B cell (primary cell): ENCODE measurements at regions not wholly inside any gene's neighbourhood (a gene's known extent, or its start where the extent isn't known, plus 50 kb on each side); places are given as distances from the start of the nearest gene placed in this dataset.

Experiments used
- ATAC-seq: fragments of 200-7000 bp; cut with Tn5 transposase; one replicate; pipeline ENCODE4 v1.10.0; 2021; ENCODE audit warnings: low read depth, mild to moderate bottlenecking, moderate number of reproducible peaks, moderate library complexity
- CTCF ChIA-PET: fragments of 350-600 bp; sonication (Branson Sonifier 250); formaldehyde crosslinking; loops from one replicate; lab custom pipeline; 2021; ENCODE audit warnings: antibody characterized with exemption, inconsistent platforms; lab: Charles Lee
- POLR2A ChIA-PET: fragments of 350-600 bp; sonication (Branson Sonifier 250); formaldehyde crosslinking; loops from one replicate; lab custom pipeline; 2021; ENCODE audit warnings: antibody characterized with exemption; lab: Charles Lee
- DNase-seq: peaks from one replicate; pipeline ENCODE4 v3.0.0; 2013
- H2AFZ ChIP-seq: 2 replicates; pipeline ENCODE4 v1.6.1; 2012; ENCODE audit warnings: mild to moderate bottlenecking, low read depth, low read length; ENCODE audit not compliant: insufficient read depth, poor library complexity, severe bottlenecking
- H3K27ac ChIP-seq, 2 donors: 1 replicate in 1 of 2; 2 replicates in 1 of 2; pipeline ENCODE4 v1.5.1; 2012 to 2013; ENCODE audit warnings: low read length in 2 of 2, mild to moderate bottlenecking in 2 of 2, moderate library complexity in 1 of 2
- H3K27me3 ChIP-seq, 4 experiments: fragments of 200-600 bp in 1 of 4; sonication (generic) in 1 of 4; replicated peaks in 1 of 4; 1 replicate in 2 of 4; 2 replicates in 2 of 4; pipeline versions ENCODE4 v1.6.1 to v1.7.0; 2013 to 2016; ENCODE audit warnings: low read length in 3 of 4, mild to moderate bottlenecking in 2 of 4, mixed read lengths in 1 of 4, moderate library complexity in 1 of 4; ENCODE audit not compliant: insufficient read depth in 4 of 4, control insufficient read depth in 3 of 4; ENCODE audit errors: control extremely low read depth in 1 of 4
- H3K36me3 ChIP-seq, 2 experiments: replicated peaks in 1 of 2; 1 replicate in 1 of 2; 2 replicates in 1 of 2; pipeline versions ENCODE4 v1.6.1 to v1.7.1; 2013; ENCODE audit warnings: low read length in 1 of 2; ENCODE audit not compliant: insufficient read depth in 2 of 2, control insufficient read depth in 1 of 2; ENCODE audit errors: control extremely low read depth in 1 of 2, extremely low read depth in 1 of 2
- H3K4me1 ChIP-seq, 2 donors: fragments of 200-600 bp in 1 of 2; sonication (generic) in 1 of 2; 1 replicate in 1 of 2; 2 replicates in 1 of 2; pipeline versions ENCODE4 v1.5.1 to v1.6.1; 2013 to 2017; ENCODE audit warnings: low read length in 2 of 2; ENCODE audit not compliant: control insufficient read depth in 2 of 2, insufficient read depth in 2 of 2
- H3K4me2 ChIP-seq: replicated peaks from 2 replicates; pipeline ENCODE3; 2012; ENCODE audit warnings: mild to moderate bottlenecking, low read depth, low read length; ENCODE audit not compliant: poor library complexity, severe bottlenecking
- H3K4me3 ChIP-seq, 5 experiments: fragments of 200-600 bp in 1 of 5; sonication (generic) in 1 of 5; 1 replicate in 3 of 5; 2 replicates in 2 of 5; pipeline versions ENCODE4 v1.5.1 to v1.7.0; 2011 to 2016; ENCODE audit warnings: low read length in 4 of 5, mild to moderate bottlenecking in 4 of 5, low read depth in 2 of 5, control low read depth in 1 of 5, moderate library complexity in 1 of 5; ENCODE audit not compliant: insufficient read depth in 1 of 5; ENCODE audit errors: control extremely low read depth in 1 of 5, extremely low read depth in 1 of 5
- H3K79me2 ChIP-seq: fragments of 200-600 bp; sonication (generic); one replicate; pipeline ENCODE4 v1.6.0; 2016; ENCODE audit warnings: low read length; ENCODE audit not compliant: control insufficient read depth, insufficient read depth
- H3K9ac ChIP-seq: fragments of 200-600 bp; sonication (generic); 2 replicates; pipeline ENCODE4 v1.6.1; 2017; ENCODE audit warnings: mild to moderate bottlenecking, low read length, moderate library complexity
- H3K9me3 ChIP-seq, 3 donors: one replicate each; pipeline versions ENCODE4 v1.6.1 to v1.7.1; 2013; ENCODE audit warnings: low read length in 2 of 3; ENCODE audit not compliant: control insufficient read depth in 2 of 3, insufficient read depth in 1 of 3; ENCODE audit errors: control extremely low read depth in 1 of 3
- H4K20me1 ChIP-seq: 2 replicates; pipeline ENCODE4 v1.6.0; 2012; ENCODE audit warnings: mild to moderate bottlenecking, low read length; ENCODE audit not compliant: insufficient read depth, control insufficient read depth, poor library complexity, severe bottlenecking
- H3K27ac Mint-ChIP-seq: one replicate; pipeline ENCODE4 v1.8.0; 2021; ENCODE audit warnings: mixed read lengths
- H3K27me3 Mint-ChIP-seq: one replicate; pipeline ENCODE4 v1.8.0; 2021; ENCODE audit warnings: mixed read lengths
- H3K4me1 Mint-ChIP-seq: one replicate; pipeline ENCODE4 v1.8.0; 2021; ENCODE audit warnings: mixed read lengths
- H3K4me3 Mint-ChIP-seq: one replicate; pipeline ENCODE4 v1.8.0; 2021; ENCODE audit warnings: mixed read lengths
- H3K9me3 Mint-ChIP-seq: one replicate; pipeline ENCODE4 v1.8.0; 2022; ENCODE audit warnings: mixed read lengths; ENCODE audit not compliant: insufficient read depth
- EZH2 ChIP-seq: IDR thresholded peaks from 2 replicates; pipeline ENCODE4 v1.6.1; 2012; ENCODE audit warnings: borderline replicate concordance, low read depth, mild to moderate bottlenecking, moderate library complexity, low read length; ENCODE audit not compliant: insufficient read depth, poor library complexity, severe bottlenecking
- WGBS: methylation state at CpG from one replicate; pipeline ENCODE4 v1.1.5; 2013; ENCODE audit warnings: missing lambda C conversion rate; ENCODE audit not compliant: insufficient coverage; 5-methylcytosine and 5-hydroxymethylcytosine counted together
- intact Hi-C: fragments of 100-400 bp; cut with micrococcal nuclease; formaldehyde crosslinking; loops from one replicate; pipeline ENCODE4 v1.10.0; 2022
- TF ChIP-seq, protein P1 (sequence below): fragments of 200-600 bp; IDR thresholded peaks from one replicate; pipeline ENCODE4 v1.8.0; 2022; ENCODE audit warnings: antibody characterized with exemption, mild to moderate bottlenecking

DNA sequence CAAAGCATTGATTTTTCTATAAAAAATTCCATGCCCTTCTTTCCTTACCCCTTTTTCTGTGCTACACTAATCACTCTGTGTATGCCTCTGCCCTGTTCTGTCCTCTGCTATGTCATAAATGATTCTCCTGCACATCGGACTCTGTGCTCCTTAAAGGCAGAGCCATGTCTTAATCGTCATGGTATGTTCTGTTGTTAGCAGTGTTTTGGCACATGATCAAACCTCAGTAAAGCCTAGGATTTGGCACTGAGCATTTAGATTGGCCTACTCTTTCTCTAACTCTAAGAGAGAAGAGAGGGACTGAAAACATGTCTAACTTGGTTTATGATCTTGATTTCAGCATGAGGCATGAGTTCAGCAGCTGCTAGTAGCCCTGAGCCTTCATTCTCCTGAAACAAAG lies 266.9 kb downstream of the AASDHPPT start:
- Histone ChIP-seq H4K20me1 (no peaks in the 10 kb centered on the region), H3K36me3 (no peaks in the 10 kb centered on the region), H3K4me3 (no peak overlapping the region), H3K79me2 (no peaks in the 10 kb centered on the region), H3K4me2 (no peak overlapping the region), H3K9ac (no peak overlapping the region), H3K4me1 (no peaks in the 10 kb centered on the region), H3K27me3 (no peaks in the 10 kb centered on the region), H3K9me3 (no peaks in the 10 kb centered on the region), H2AFZ (no peak overlapping the region), H3K27ac (no peak overlapping the region)
- POLR2A ChIA-PET: no interaction called here
- TF ChIP-seq EZH2: no peak
- TF ChIP-seq, protein P1, sequence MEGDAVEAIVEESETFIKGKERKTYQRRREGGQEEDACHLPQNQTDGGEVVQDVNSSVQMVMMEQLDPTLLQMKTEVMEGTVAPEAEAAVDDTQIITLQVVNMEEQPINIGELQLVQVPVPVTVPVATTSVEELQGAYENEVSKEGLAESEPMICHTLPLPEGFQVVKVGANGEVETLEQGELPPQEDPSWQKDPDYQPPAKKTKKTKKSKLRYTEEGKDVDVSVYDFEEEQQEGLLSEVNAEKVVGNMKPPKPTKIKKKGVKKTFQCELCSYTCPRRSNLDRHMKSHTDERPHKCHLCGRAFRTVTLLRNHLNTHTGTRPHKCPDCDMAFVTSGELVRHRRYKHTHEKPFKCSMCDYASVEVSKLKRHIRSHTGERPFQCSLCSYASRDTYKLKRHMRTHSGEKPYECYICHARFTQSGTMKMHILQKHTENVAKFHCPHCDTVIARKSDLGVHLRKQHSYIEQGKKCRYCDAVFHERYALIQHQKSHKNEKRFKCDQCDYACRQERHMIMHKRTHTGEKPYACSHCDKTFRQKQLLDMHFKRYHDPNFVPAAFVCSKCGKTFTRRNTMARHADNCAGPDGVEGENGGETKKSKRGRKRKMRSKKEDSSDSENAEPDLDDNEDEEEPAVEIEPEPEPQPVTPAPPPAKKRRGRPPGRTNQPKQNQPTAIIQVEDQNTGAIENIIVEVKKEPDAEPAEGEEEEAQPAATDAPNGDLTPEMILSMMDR: no peak
- Mint-ChIP-seq H3K27me3 (no peaks in the 10 kb centered on the region), H3K27ac (no peak overlapping the region), H3K4me1 (no peaks in the 10 kb centered on the region), H3K9me3 (no peaks in the 10 kb centered on the region), H3K4me3 (no peak overlapping the region)
- DNase-seq (no peak), ATAC-seq (no peak)
- WGBS: no CpG with 5 or more reads among the region's 2 CpGs
- intact Hi-C loops: no loop called here
- CTCF ChIA-PET: no interaction called here

DNA sequence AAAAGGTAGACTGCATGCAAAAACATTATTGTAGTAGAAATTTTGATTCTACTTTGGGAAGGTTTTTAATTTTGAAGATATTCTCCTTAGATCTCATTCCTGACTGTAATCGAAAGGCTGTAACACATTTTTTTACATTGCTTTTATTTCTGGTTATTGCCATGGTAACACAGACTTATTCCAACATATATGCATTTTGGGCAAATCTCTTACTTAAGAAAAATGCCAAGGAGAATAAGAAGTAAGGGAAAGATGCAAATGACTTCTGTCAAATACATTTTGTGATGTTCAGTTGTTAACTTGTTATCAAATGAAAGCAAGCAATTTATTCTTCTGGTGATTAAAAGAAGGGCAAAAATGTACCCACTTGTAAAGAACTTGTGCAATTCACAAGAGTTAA lies 267.5 kb downstream of the AASDHPPT start:
- POLR2A ChIA-PET: no interaction called here
- Histone ChIP-seq H3K4me2 (no peak overlapping the region), H3K9me3 (no peaks in the 10 kb centered on the region), H3K27me3 (no peaks in the 10 kb centered on the region), H3K79me2 (no peaks in the 10 kb centered on the region), H3K9ac (no peak overlapping the region), H4K20me1 (no peaks in the 10 kb centered on the region), H2AFZ (no peak overlapping the region), H3K27ac (no peak overlapping the region), H3K36me3 (no peaks in the 10 kb centered on the region), H3K4me1 (no peaks in the 10 kb centered on the region), H3K4me3 (no peak overlapping the region)
- Mint-ChIP-seq H3K4me3 (no peak overlapping the region), H3K27me3 (no peaks in the 10 kb centered on the region), H3K9me3 (no peaks in the 10 kb centered on the region), H3K4me1 (no peaks in the 10 kb centered on the region), H3K27ac (no peak overlapping the region)
- DNase-seq (no peak), ATAC-seq (no peak)
- no CpG with 5 or more reads among the region's 1 CpG for WGBS
- TF ChIP-seq, protein P1: no peak
- no peak for TF ChIP-seq EZH2
- CTCF ChIA-PET: no interaction called here
- intact Hi-C loops: no loop called here
